ENCODE measurements at regions not wholly inside any gene's neighbourhood (a gene's known extent, or its start where the extent isn't known, plus 50 kb on each side); places are given as distances from the start of the nearest gene placed in this dataset.

GRCh38 chr22:27566602-27567001, 235.0 kb downstream of the MN1 start:
- DNase-seq (ENCODE audit: low spot score) = no peak

DNA sequence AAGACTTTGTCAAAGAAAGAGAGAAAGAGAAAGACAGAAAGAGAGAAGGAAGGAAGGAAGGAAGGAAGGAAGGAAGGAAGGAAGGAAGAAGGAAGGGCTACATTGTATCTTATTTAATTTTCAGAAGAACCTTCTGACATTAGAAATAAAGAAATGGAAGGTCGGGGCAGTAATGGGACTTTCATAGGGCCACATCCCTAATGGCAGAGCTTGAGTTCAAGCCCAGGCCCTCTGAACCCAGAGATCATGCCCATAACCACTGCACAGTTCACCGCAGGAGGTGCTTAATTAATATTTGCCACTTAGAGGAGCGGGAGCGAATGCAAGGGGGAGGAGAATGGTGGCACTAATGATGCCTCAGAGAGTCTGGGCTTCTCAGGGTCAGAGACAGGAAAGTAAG, 233.3 kb downstream of the MN1 start:
- no peak for DNase-seq (ENCODE audit: low spot score)

GRCh38 chr22:27571463-27572277, 229.9 kb downstream of the MN1 start:
- DNase-seq (ENCODE audit: low spot score) = no peak

- no peak for DNase-seq (ENCODE audit: low spot score)
Measured at GRCh38 chr22:27572278-27572666, 229.3 kb downstream of the MN1 start.

DNA sequence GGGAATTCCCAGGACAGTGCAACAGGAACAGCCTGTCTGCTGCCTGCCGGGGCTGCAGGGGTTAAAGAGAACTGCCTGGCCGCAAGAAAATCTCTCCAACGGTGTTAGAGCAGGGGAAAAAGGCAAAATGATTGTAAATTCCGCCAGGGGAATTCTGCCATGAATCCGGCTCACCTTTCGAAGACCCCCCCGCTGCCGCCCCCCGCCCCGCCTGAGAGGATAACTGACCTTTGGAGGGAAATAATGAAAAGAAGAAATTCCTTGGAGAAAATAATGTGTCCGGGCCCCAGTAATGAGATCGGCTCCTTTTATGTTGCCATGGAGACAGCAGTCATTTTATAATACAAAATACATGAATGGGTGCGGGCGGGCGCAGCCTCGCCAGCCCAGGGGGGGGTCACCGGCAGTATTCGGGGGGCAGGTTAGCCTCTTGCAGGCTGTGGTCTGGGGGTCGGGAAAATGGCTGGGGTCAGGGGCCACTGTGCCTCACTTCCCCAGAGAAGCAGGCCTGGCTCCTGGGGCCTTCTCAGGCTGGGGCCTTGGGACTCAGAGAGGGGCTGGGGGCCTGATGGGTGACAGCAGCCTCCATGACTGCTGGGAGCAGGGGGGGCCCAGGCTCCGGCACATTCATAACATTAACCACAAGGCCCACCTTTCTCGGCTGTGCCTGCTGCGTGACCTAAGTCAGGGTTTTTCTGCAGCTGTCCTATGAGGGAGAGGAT, 228.1 kb downstream of the MN1 start:
- no peak for DNase-seq (ENCODE audit: low spot score)

- DNase-seq (ENCODE audit: low spot score) = no peak
Measured at GRCh38 chr22:27574002-27574366, 227.6 kb downstream of the MN1 start.

GRCh38 chr22:27574651-27575050, 226.9 kb downstream of the MN1 start:
- DNase-seq (ENCODE audit: low spot score) = no peak

- no peak for DNase-seq (ENCODE audit: low spot score)
Measured at GRCh38 chr22:27575348-27575747, 226.2 kb downstream of the MN1 start.

DNA sequence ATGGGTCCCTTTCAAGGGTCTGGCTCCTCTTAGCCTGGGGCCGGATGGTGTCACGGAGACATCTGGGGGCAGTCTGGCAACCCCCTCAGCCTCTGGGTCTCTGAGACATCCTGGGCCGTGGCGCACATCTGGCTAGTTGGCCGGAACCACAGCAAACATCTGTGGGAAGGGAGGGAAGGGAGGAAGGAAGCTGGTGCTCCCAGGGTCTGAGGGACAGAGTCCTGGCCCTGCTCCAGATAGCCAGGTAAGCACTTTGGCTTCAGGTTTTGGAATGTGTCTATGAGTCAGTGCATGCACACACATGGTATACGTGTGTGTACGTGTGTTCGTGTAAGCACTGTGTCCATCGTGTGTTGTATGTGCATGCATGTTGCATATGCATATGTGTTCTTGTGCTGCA, 225.1 kb downstream of the MN1 start:
- DNase-seq (ENCODE audit: low spot score) = no peak

- no peak for DNase-seq (ENCODE audit: low spot score)
Measured at GRCh38 chr22:27576815-27577573, 224.6 kb downstream of the MN1 start.

DNA sequence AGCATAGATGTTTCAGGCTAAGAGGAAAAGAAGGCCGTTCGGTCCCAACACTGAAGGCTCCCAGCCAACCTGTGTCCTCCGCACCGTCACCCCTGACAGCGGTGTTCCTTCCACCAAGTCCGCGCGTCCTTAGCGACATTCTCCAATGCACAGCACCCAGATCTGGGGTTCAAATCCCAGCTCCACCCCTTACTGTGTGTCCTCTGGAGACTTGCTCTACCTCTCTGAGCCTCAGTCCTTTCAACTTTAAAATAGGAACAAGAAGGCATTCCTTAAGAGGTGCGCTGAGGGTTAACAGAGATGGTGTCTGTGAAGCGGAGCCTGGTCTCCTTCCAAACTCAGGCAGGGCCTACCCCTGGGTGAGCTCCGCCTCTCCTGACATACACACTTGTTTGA, 224.0 kb downstream of the MN1 start:
- DNase-seq (ENCODE audit: low spot score) = no peak

DNA sequence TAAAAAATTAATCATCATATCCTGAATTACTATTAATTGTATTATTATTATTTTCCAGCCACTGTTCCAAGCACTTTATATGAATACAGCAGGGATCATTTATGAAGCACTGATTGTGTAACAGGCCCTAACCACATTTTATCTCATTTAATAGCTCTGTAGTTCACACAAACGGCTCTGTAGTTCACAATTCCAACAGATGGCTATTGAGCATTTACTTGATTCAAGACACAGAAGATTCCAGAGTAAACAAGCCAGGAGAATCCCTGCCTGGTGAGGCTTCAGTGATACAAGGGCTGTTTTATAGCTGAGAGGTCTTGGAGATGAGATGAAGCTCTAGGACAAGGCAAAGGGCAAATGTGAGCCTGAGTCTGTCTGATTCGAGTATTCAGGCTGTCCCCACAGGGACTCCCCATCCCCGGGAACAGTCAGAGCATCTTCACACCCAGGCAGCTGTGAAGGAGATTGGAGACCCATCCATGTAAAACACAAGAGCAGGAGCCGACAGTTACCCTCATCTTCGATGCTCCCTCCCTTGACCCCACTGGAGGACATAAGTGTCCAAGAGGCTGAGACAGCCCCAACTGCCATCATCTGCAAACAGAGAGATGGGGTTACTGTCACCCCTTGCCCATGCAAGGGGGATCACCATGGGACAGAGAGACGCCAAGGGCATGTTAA, 222.5 kb downstream of the MN1 start:
- no peak for DNase-seq (ENCODE audit: low spot score)

- DNase-seq (ENCODE audit: low spot score) = no peak
Measured at GRCh38 chr22:27580311-27580897, 221.2 kb downstream of the MN1 start.

GRCh38 chr22:27581236-27581635, 220.3 kb downstream of the MN1 start:
- no peak for DNase-seq (ENCODE audit: low spot score)

DNA sequence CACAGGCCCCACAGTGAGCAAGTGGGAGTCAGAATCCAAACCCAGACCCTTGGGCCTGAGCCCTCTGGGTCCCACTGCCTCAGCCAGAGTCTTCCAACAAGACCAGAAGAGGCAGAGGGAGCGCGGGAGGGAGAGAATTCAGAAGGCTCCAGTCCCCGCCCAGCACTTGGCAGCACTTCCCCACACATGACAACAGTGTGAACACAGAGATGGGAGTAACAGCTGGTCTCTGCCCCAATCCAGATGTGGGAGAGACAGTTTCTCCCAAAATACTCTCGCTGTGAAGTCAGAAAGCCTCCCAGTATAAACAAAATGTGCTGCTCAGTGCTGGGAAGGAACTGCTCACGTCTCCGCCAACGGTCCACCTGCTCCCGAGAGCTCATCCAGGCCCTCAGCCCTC, 219.9 kb downstream of the MN1 start:
- DNase-seq (ENCODE audit: low spot score) = no peak

DNA sequence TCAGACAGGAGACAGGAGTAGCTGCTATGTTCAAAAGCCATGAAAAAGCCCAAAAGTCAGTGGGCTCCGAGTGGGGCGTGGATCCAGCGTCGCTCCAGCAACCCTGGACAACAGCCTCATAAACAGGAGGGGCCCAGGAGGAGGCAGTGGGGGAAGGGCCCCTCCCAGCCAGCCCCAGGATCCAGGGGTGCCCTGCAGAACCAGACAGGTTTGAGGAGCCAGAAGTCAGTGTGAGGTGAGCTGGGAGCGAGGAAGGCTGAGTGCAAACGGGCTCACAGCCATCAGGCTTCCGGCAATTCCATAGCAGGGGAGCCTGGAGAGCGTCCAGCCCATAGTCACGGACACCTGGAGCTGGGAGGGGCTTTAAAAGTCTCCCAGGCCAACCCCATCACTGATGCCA, 217.7 kb downstream of the MN1 start:
- no peak for DNase-seq (ENCODE audit: low spot score)

DNA sequence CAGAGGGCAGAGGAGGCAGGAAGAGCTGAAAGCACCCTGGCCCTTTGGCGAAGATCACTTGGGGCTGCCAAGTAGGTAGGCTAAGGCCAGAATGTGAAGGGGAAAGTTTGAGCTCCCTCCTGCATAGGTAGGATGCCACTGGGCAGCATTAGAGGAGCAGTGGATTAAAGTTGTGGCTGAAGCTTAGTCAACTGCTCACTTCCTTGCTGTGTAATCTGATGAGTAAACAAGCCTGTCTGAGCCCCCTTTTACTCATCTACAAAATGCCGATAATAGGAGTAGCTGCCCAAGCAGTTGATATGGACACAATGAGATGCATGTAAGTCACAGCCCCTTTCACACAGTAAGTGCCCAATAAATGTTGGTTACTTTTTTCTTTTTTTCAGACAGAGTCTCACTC, 216.4 kb downstream of the MN1 start:
- DNase-seq (ENCODE audit: low spot score) = no peak

DNA sequence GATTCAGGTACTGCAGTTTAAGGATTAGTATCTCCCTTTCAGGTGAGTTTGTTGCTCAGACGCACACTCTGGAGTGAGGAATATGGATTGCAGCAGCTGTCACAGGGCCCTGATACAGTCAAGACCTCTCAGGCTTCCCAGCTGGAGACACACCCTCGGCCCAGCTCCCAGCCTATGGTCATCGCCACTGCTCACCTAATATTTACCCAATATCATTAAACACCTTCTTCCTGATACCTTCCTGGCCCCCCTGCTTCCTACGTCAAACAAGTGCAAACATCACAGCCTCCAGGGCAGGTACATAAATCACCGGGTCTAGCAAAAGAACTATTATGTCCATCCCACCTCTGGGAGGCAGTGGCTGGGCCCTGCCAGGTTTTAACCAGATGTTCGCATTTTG, 213.3 kb downstream of the MN1 start:
- no peak for DNase-seq (ENCODE audit: low spot score)

DNA sequence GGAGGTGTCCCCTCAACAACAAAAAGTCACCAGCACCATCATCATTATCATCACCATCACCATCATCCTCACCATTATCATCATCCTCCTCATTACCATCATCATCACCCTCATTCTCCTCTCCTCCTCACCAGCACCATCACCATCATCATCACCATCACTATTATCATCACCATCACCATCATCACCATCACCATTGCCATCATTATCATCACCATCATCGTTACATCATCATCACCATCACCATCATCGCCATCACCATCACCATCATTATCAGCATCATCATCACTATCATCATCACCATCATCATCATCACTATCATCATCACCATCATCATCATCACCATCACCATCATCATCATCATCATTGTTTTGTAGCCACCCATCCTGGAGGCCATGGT, 212.6 kb downstream of the MN1 start:
- no peak for DNase-seq (ENCODE audit: low spot score)

- no peak for DNase-seq (ENCODE audit: low spot score)
Measured at GRCh38 chr22:27591060-27591459, 210.5 kb downstream of the MN1 start.

- DNase-seq (ENCODE audit: low spot score) = no peak
Measured at GRCh38 chr22:27593378-27593777, 208.2 kb downstream of the MN1 start.

GRCh38 chr22:27594020-27594419, 207.5 kb downstream of the MN1 start:
- no peak for DNase-seq (ENCODE audit: low spot score)

Measured in germinal center (tissue), 1 donor.